ENCODE measurements at regions not wholly inside any gene's neighbourhood (a gene's known extent, or its start where the extent isn't known, plus 50 kb on each side); places are given as distances from the start of the nearest gene placed in this dataset.

DNA sequence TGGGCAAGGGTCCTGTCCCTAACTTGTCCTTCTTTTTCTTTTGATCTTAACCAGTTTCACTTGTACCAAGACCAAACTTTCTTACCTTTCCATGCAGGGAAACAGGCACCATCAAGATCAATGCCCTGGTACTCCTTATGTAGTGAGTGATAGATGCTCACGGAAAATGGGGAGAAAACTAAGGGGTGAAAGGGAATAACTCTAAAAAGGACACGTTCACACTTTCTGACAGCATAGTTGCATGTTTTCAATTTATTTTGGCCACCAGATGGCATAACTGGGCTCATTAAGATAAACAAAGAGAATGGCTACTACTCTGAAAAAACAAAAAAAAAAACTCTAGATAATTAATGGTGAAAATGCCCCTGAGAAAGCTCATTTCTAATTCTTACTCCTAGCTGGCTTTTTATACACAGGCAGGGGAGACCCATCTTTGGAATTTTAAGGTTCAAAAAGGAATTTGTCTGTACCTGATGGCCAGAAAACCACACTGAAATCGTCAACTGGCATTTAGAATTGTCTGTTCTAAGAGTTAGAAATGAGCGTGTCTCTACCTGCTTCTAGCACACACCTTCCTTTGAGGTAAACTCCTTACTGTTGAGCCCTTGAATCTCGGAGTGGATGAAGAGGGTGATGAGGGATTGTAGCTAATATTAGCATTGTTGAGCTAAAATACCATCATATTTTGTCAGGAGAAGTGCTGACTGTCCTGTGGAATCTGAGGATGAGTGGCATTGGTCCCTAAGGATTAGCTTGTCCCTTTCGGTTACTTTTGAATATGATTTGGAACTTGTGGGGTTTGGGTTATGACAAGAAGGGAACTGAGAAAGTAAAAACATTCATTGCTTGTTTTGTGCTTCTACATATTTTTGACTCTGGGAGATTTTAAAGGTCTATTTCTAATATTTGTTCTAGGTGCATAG, 62.2 kb upstream of the DDR1 start:
- intact Hi-C loops (cut with DNase I) = loop anchor here (5.0 kb wide), 1 partner anchor 35 kb away; no protein-coding TSS in a partner anchor
- WGBS, 2 donors = 60 to 65% methylated on average over 6 of the region's 6 CpGs
- H3K27me3 ChIP-seq = no peaks in the 10 kb centered on the region
- H3K36me3 ChIP-seq = no peaks in the 10 kb centered on the region
- H3K4me3 ChIP-seq = no peak overlapping the region
- no peaks in the 10 kb centered on the region for H3K9me3 ChIP-seq
- TF ChIP-seq, protein P1, sequence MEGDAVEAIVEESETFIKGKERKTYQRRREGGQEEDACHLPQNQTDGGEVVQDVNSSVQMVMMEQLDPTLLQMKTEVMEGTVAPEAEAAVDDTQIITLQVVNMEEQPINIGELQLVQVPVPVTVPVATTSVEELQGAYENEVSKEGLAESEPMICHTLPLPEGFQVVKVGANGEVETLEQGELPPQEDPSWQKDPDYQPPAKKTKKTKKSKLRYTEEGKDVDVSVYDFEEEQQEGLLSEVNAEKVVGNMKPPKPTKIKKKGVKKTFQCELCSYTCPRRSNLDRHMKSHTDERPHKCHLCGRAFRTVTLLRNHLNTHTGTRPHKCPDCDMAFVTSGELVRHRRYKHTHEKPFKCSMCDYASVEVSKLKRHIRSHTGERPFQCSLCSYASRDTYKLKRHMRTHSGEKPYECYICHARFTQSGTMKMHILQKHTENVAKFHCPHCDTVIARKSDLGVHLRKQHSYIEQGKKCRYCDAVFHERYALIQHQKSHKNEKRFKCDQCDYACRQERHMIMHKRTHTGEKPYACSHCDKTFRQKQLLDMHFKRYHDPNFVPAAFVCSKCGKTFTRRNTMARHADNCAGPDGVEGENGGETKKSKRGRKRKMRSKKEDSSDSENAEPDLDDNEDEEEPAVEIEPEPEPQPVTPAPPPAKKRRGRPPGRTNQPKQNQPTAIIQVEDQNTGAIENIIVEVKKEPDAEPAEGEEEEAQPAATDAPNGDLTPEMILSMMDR (IDR thresholded peaks at IDR 0.05) = peak in 2 of 4 experiments; percentile 35 to 36
- TF ChIP-seq POLR2AphosphoS5 (IDR thresholded peaks at IDR 0.05) = no peak
- H3K4me1 ChIP-seq = peaks cover 0 to 34% (median 17%) of the 10 kb centered on the region in 4 donors
- H3K27ac ChIP-seq = peak overlapping the region in 3 of 4 donors; percentile 14 to 69 (median 60)
- no peak for DNase-seq

DNA sequence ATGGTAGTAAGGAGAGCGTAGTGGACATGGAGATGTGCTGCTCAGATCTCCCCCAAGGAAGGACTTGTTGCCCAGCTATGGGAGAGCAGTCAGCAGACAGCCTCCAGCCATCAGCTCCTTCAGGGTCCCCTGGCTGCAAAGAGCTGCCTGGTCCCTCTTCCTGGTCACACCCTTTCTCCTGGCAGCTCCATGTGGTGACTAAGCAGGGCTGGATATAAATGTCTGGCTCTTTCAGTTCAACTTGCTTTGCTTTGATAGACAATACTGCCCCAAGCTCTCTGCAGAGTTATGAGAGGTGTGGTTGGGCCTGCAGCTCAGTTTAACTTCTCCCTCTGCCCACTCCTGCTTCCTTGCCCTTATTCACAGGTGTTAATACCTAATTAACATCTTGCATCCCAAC, 64.1 kb upstream of the DDR1 start:
- Histone ChIP-seq H3K36me3 (no peaks in the 10 kb centered on the region), H3K9me3 (no peaks in the 10 kb centered on the region), H3K27ac (peak overlapping the region in 1 of 4 donors; percentile 22), H3K4me3 (no peak overlapping the region), H3K27me3 (no peaks in the 10 kb centered on the region), H3K4me1 (peaks cover 0 to 30% (median 13%) of the 10 kb centered on the region in 4 donors)
- DNase-seq = no peak
- no peak for TF ChIP-seq POLR2AphosphoS5 (IDR thresholded peaks at IDR 0.05)
- TF ChIP-seq POLR2A (IDR thresholded peaks at IDR 0.05) = no peak
- TF ChIP-seq, protein P1 (IDR thresholded peaks at IDR 0.05) = no peak
- no peak for TF ChIP-seq EP300 (IDR thresholded peaks at IDR 0.05)
- intact Hi-C loops (cut with DNase I) = loop anchor here (5.0 kb wide), 1 partner anchor 33 kb away; no protein-coding TSS in a partner anchor
- 95 to 100% methylated on average over 1 of the region's 1 CpG for WGBS, 2 donors

DNA sequence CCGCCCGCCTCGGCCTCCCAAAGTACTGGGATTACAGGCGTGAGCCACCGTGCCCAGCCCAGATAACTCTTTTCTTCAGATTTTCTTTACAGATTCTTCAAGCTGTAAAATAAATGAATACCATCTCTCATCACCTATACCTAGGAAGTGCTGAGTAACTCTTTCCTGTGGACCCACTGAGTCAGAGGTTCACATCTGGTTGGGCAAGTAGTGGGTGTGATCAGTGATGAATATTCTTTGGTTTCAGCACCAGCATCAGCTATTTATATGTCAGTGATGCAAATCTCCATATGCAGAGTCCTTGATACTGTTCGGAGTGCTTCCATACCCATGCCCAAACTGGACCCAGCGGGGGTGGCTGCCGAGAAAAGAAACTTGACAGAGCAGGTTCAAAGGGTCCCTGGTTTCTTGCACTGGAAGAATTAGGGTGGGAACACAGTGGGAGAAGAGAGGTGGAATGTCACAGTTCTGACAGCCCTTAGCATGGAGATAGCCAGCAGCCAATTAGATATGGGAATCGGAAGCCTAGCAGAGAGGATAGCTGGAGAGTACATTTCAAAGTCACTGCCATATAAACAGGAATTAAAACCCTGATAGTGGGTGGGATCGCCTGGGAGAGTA, 64.9 kb upstream of the DDR1 start:
- intact Hi-C loops (cut with DNase I) = no loop called here
- WGBS, 2 donors = 92 to 95% methylated on average over 10 of the region's 10 CpGs
- no peaks in the 10 kb centered on the region for H3K36me3 ChIP-seq
- peak overlapping the region in 1 of 4 donors; percentile 22 for H3K27ac ChIP-seq
- no peak for DNase-seq
- H3K9me3 ChIP-seq = no peaks in the 10 kb centered on the region
- TF ChIP-seq, protein P1 (IDR thresholded peaks at IDR 0.05) = no peak
- TF ChIP-seq POLR2A (IDR thresholded peaks at IDR 0.05) (no peak), POLR2AphosphoS5 (IDR thresholded peaks at IDR 0.05) (no peak), EP300 (IDR thresholded peaks at IDR 0.05) (no peak)
- H3K4me3 ChIP-seq = no peak overlapping the region
- no peaks in the 10 kb centered on the region for H3K27me3 ChIP-seq
- peaks cover 0 to 30% (median 13%) of the 10 kb centered on the region in 4 donors for H3K4me1 ChIP-seq

- H3K27me3 ChIP-seq = no peaks in the 10 kb centered on the region
- peaks cover 0 to 25% (median 13%) of the 10 kb centered on the region in 4 donors for H3K4me1 ChIP-seq
- peak overlapping the region in 3 of 4 donors; percentile 19 to 52 (median 28) for H3K27ac ChIP-seq
- no peak for TF ChIP-seq POLR2A (IDR thresholded peaks at IDR 0.05)
- TF ChIP-seq POLR2AphosphoS5 (IDR thresholded peaks at IDR 0.05) = peak in 1 of 4 donors; percentile 33
- intact Hi-C loops (cut with DNase I) = no loop called here
- no peak overlapping the region for H3K4me3 ChIP-seq
- no peaks in the 10 kb centered on the region for H3K9me3 ChIP-seq
- no peaks in the 10 kb centered on the region for H3K36me3 ChIP-seq
- WGBS, 2 donors = 80% methylated on average over 4 of the region's 4 CpGs
- no peak for DNase-seq
Observed at GRCh38 chr6:30818391-30818841, 65.9 kb upstream of the DDR1 start.
